ENCODE measurements at regions not wholly inside any gene's neighbourhood (a gene's known extent, or its start where the extent isn't known, plus 50 kb on each side); places are given as distances from the start of the nearest gene placed in this dataset.

- no peak for DNase-seq (ENCODE audit: low read depth)
These were observed 425.7 kb upstream of the ARID1B start for GRCh38 chr6:156351346-156351966.

- DNase-seq (ENCODE audit: low read depth), result no peak
These were observed 426.8 kb upstream of the ARID1B start for GRCh38 chr6:156350337-156350736.

GRCh38 chr6:156348849-156349248, 428.3 kb upstream of the ARID1B start:
- DNase-seq (ENCODE audit: low read depth), result no peak

- no peak for DNase-seq (ENCODE audit: low read depth)
These were observed 428.8 kb upstream of the ARID1B start for GRCh38 chr6:156348424-156348823.

GRCh38 chr6:156347656-156348055, 429.5 kb upstream of the ARID1B start:
- no peak for DNase-seq (ENCODE audit: low read depth)

- DNase-seq (ENCODE audit: low read depth), result no peak
These were observed 429.9 kb upstream of the ARID1B start for GRCh38 chr6:156347246-156347645.

GRCh38 chr6:156345700-156346099, 431.5 kb upstream of the ARID1B start:
- no peak for DNase-seq (ENCODE audit: low read depth)

GRCh38 chr6:156344491-156344890, 432.7 kb upstream of the ARID1B start:
- DNase-seq (ENCODE audit: low read depth), result no peak

- DNase-seq (ENCODE audit: low read depth), result no peak
These were observed 439.4 kb upstream of the ARID1B start for GRCh38 chr6:156337801-156338200.

- DNase-seq (ENCODE audit: low read depth), result no peak
These were observed 440.4 kb upstream of the ARID1B start for GRCh38 chr6:156336733-156337132.

GRCh38 chr6:156336089-156336488, 441.1 kb upstream of the ARID1B start:
- DNase-seq (ENCODE audit: low read depth), result no peak

GRCh38 chr6:156334966-156335365, 442.2 kb upstream of the ARID1B start:
- no peak for DNase-seq (ENCODE audit: low read depth)

- no peak for DNase-seq (ENCODE audit: low read depth)
These were observed 457.5 kb upstream of the ARID1B start for GRCh38 chr6:156319707-156320106.

- no peak for DNase-seq (ENCODE audit: low read depth)
These were observed 460.5 kb upstream of the ARID1B start for GRCh38 chr6:156316583-156317125.

GRCh38 chr6:156315146-156315545, 462.0 kb upstream of the ARID1B start:
- DNase-seq (ENCODE audit: low read depth), result no peak

GRCh38 chr6:156313037-156313436, 464.1 kb upstream of the ARID1B start:
- no peak for DNase-seq (ENCODE audit: low read depth)

GRCh38 chr6:156311291-156311690, 465.9 kb upstream of the ARID1B start:
- no peak for DNase-seq (ENCODE audit: low read depth)

- no peak for DNase-seq (ENCODE audit: low read depth)
These were observed 466.5 kb upstream of the ARID1B start for GRCh38 chr6:156310701-156311100.

GRCh38 chr6:156309017-156309416, 468.2 kb upstream of the ARID1B start:
- DNase-seq (ENCODE audit: low read depth), result no peak

- no peak for DNase-seq (ENCODE audit: low read depth)
These were observed 468.6 kb upstream of the ARID1B start for GRCh38 chr6:156308604-156309003.

GRCh38 chr6:156306531-156306930, 470.6 kb upstream of the ARID1B start:
- no peak for DNase-seq (ENCODE audit: low read depth)

- no peak for DNase-seq (ENCODE audit: low read depth)
These were observed 494.1 kb upstream of the ARID1B start for GRCh38 chr6:156283091-156283490.

GRCh38 chr6:156282087-156282486, 495.1 kb upstream of the ARID1B start:
- DNase-seq (ENCODE audit: low read depth), result no peak

- DNase-seq (ENCODE audit: low read depth), result no peak
These were observed 495.9 kb upstream of the ARID1B start for GRCh38 chr6:156281266-156281665.

Measured in amniotic epithelial cell (primary cell).